ENCODE measurements at regions not wholly inside any gene's neighbourhood (a gene's known extent, or its start where the extent isn't known, plus 50 kb on each side); places are given as distances from the start of the nearest gene placed in this dataset.

DNA sequence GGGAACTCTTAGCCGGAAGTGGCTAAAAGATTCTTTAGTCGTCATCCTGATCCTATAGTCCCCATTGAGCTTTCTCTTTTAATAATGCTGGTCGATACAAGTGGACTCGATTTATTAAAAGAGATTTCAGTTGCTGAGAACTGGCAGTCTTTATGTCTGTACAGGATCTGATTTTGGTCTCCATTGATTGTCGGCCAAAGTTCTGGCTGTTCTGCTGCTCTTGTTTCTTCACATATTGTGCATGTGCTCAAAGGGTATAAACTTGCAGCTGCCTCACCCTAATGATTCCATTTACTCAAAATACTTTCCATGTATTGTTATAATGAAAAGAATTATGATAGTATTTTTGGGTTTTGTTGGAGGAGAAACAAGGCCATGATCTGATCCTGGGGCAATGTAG is 100.7 kb upstream of the CTTNBP2 start:
- DNase-seq (ENCODE audit: low spot score) = no peak

DNA sequence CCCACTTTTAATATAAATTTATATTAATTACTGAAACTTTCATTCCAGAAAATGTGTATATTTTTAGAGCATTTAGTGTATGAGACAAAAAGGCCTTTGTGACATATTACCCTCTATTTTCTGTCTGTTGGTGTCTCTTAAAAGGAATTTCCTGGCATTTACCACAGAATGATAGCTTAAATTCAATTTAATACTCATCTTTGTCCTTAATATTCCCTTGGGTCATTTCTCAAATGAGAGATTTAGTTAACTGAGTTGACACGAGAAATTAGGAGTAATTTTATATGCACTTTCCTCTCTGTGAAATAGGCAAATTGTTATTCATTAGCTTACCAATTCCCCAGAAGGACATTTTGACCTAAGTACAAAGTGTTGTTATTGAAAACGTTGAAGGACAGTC is 101.7 kb upstream of the CTTNBP2 start:
- DNase-seq (ENCODE audit: low spot score) = no peak

DNA sequence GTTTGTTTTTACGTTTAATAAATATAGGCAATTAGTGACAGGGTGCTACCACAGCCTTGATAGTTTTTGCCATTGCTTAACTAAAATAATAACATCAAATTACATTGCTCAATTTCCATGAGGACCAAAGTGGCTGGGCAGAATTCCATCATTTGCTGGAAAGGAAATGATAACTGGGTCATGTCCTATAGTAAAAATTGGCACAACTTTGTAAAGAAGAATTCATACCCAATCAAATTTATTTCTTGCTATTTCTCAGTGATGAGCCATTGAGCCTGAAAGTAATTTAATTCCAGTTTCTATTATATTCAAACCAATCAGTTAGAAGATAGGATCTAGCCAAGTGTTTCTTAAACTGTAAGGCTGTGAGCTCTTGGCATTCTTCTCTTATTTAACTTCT is 102.2 kb upstream of the CTTNBP2 start:
- DNase-seq (ENCODE audit: low spot score) = no peak

DNA sequence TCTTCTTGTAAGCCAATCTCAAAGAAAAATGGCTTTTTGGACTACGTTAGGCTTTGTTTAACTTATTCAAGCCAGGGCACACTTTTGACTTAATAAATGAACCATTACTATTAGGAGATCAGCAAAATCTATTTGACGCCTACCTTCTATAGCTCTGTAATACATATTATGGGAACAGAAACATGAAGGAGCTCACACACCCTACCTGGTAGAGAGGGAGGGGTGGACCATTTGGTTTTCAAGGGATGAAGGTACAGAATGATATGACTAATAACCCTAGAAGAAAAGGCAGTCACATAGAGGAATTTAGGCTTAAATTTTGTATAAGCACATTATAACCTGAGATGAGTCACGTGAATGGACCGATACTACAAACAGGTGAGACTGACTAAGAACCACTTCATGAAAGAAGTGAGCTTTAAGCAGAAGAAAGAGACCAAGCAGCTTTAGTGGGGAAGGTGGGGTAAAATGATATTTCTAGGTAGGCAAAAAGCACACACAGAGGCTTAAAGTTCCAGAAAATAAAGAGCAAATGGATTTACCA is 106.8 kb upstream of the CTTNBP2 start:
- no peak for DNase-seq (ENCODE audit: low spot score)

DNA sequence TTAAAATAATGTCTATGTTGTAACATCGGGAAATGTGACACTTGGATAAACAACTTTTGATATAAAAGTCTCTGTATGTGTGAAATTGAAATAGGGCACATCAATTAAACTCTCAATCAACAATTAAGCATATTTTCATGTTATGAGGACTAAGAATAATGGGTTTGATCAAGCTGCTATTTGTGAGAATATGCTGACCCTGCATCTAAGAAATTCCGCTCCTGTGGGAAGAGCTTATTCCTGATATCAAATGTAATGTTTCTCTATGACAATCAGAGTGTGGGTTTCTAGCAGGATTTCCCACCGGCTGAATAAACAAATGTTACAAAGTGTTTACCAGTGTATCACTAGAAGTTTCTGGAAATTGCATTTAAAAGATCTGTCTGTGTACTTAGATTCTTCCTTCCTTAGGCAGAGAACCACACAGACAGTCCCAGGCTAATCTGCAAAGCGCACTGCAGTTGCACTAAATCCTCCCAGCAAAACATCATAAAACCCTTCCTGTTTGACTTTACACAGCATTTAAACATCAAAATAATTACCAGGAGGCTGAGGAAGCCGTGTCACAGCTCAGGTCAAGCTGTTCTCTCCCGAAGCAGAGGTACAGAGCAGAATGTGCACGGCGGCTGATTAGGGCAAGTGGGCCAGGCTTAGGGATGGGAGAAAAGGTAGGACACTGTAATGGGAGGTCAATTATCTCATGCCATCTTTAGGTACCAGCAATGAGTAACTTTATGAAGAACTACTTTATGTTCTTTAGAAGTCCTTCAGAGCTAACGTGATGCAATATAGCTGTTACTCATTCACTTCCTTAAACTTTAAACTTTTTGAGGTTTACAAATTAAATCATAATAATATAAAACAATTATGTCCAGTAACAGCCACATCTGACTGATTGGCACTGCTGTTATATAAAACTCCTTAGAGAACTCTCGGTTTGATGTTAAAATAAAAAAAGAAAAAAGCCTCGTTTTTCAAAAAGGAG is 109.1 kb upstream of the CTTNBP2 start:
- DNase-seq (ENCODE audit: low spot score) = no peak

DNA sequence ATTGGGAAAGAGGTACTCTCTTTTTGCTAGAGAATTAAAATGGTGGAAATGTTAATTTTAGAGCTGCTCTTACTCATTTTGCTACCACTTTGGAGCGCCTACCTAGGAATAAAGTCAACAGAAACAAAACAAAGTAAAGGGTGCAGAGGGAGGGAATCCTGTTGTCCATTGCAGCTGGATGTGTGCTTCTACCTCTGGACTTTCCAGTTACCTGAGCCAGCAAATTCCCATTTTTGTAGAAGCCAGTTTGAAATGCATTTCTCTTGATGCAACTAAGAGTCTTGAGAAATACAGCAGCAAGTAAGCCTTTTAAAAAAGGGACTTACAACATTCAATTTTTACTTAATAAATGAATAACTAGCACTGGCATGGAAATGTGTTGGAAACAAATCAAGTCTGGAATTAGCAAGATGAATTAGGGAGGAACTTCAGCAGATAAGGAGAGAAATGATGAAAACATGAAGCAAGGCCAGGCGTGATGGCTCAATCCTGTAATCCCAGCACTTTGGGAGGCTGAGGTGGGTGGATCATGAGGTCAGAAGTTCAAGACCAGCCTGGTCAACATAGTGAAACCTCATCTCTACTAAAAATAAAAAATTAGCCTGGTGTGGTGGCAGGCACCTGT is 113.5 kb upstream of the CTTNBP2 start:
- DNase-seq (ENCODE audit: low spot score) = no peak

DNA sequence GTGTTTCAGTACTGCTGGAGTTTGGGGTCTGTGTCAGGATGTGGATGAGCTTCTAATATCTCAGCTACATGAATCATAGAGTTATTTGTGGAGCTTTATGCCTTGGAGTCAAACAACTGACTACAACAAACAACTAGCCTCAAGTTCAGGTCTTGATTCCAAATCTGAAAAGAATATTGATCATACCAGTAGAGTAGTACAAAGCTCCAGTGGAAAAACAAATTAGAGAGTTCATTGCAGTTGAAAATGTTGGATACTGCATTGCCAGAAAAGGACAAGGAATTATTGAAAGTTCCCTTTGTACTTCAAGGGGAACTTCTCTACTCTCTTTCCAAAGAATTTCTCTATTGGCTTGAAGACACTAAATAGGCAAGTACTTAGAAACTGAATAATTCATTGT is 117.6 kb upstream of the CTTNBP2 start:
- no peak for DNase-seq (ENCODE audit: low spot score)

DNA sequence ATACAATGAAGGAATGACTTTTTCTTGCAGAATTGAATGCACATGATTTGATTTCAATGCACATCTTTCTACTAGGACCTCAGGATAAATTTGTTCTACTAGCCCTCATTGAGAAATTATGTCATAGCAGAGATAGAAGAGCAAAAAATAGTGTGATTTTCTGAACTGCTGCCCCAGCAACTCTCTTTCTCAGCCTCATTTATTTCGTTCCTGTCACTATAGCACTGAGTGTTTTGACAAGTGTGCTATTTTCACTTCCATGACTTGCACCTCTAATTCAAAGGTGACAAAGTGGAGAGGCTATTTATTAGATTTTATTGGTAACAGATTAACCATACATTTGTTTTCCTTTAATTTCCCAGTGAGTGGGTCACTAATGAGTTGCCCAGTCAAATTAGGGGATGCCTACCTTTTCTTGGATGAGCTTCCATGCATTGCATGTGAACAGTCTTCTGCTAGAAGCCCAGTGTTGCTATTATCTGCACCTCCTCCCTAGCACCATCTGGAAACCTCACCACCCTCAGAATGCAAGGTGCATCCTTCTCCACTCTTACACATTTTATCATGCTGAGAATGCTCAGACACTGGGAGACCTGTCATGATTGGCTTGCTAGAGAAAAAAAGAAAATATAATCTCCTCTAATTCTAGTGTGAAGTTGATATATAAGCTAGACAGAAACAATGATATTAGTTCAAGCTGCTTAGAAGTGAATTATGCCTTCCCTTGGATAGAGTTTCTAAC is 119.6 kb upstream of the CTTNBP2 start:
- DNase-seq (ENCODE audit: low spot score) = no peak

DNA sequence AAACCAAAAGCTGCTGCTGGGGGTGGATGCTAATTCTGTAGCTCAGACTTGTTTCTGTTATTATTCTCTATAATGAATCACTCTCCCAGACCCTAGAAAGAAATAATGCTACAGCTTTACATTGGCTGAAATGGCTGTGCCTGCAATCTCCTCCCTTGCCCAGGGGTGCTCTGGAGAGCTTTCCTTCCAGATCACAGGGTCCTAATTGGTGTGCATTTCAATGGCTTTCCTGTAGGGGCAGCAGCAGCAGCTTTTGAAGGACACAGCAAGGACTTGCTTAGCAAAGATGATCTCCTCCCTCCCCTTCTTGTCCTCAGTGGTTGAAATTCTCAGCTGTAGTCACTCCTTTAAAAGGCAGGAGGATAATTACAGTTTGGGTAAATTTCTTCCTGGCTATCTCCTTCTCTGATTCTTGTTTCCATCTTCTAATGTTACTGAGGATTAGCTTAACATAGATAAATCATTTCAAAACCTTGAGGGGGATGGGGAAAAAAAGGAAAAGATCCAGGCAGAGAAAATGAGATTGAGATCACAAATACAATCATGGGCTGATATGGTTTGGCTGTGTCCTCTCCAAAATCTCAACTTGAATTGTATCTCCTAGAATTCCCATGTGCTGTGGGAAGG is 120.2 kb upstream of the CTTNBP2 start:
- peak; percentile 46 for DNase-seq (ENCODE audit: low spot score)

DNA sequence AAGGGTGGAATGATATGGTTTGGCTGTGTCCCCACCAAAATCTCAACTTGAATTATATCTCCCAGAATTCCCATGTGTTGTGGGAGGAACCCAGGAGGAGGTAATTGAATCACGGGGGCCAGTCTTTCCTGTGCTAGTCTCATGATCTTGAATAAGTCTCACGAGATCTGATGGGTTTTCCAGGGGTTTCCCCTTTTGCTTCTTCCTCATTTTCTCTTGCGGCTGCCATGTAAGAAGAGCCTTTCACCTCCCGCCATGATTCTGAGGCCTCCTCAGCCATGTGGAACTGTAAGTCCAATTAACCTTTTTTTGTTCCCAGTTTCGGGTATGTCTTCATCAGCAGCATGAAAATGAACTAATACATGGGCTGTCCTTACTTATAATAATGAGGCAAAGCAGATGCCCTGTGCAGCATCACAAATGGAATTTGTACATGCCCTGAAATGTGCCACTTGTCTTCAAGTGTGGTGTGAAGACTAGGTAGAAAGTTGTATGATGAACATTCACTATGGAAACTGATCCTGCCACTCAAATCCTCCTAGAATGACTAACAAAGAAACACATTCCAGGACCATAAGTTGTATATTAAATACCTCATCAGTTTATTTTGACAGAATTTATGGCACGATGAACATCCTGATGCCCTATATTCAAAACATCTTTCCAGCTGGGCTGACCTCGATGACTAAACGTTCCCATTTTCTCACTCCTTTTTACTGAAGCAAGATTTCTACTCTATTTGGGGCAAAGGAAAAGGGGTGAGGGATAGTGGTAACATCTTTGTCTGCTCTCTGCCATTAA is 122.8 kb upstream of the CTTNBP2 start:
- no peak for DNase-seq (ENCODE audit: low spot score)

DNA sequence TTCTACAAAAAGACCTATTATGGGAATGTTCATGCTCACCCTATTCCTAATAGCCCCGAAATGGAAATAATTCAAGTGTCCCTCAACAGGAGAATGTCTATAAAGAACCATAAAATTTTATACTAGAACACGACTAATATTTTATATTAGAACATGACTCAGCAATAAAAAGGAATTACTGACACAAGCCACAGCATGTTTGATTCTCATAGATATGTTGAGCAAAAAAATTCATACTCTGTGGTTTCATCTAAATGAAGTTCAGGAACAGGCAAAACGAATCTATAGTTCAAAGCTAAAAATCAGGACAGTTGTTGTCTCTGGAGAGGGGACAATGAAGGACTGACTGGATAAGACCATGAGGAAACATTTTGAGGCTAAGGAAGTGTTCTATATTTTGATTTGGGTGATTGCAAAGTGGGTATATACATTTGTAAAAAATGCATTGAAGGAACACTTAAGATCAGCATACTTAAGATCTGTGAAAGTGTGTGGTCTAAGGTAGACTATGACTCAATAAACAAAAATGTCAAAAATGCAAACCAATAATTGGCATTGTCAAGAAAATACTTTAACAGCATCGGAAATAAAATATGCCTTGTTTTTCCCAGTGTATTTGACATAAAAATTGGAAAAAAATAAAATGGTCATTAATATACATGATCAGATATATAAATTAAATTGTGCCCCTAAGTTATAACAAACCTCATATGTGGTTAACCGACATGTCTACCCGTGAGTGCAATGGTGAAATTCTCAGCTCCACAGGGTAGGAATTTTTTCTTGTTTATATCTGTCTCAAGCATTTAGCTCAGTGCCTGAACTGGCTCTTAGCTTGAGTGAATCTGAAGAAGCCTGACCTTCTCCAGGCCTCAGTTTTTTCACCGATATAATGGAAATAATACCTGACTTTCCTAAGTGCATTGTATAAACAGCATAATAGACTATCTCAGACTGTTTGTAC is 124.9 kb upstream of the CTTNBP2 start:
- no peak for DNase-seq (ENCODE audit: low spot score)

DNA sequence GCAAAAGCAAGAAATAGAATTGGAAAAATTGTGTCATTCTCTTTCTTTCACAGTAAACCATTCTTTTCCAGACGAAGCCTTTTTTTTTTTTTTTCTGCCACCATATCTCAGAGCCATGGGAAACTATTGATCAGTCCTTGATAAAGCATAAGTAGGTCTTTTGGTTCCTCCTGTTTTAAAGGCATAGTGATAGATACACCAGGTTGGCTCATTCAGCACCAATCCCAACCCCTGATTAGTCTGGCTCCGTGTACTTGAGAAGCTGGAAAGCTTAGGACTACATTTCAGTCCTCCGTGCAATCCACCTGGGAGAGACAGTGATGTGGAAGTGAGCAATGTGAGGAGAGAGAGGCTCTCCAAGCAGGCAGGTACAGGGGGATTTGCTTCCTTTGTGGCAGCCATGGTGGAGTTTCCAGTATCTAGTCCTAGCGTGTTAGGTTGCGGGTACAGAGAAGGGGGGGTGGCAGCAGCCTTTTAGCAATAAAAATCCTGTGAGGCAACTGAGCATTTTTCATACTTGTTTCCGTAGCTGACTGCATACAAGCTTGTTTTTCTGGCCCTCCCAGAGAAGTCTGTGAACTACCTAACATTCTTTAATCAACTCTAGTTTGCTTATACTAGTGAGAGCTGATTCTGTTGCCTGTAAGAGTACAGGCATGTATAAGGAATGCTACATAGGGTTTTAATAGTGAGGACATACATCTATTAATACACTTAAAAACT is 127.4 kb upstream of the CTTNBP2 start:
- no peak for DNase-seq (ENCODE audit: low spot score)

DNA sequence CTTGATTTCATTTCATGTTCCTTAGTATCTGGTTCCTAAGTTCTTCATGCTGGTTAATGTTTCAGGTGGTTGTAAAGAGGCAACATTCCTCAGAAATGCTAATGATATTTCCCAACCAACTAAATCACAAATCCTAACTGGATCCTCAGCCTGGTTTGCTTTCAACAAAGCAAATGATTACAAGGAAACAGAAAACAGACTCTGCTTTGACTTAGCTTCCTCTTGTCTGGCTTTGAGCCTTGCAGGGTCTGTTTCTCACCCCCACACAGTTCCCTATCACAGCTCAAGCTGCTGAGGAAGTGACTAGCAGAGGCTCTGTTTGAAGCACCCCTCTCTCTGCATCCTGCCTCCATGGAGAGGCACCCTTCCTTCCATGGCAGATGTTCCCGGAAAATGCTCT is 130.2 kb upstream of the CTTNBP2 start:
- DNase-seq (ENCODE audit: low spot score) = peak; percentile 11

DNA sequence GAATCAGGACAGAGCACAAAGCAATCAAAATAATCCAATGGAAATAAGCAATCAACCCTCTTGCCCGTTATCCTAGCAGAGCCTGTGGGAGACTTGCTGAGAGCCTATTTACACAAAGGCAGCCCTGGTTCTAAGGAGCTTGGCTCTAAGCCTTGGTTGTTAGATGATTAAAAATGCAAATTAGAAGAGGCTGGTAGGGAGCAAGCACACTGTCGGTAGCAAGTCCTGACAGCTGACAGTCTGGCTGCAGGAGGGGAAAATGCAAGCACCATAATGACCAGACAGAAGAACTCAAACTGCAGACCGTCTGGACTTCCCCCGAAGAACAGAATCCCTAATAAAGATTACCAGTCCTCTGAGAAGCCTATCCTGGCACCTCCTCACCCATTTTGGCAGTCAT is 131.8 kb upstream of the CTTNBP2 start:
- DNase-seq (ENCODE audit: low spot score) = peak; percentile 52

DNA sequence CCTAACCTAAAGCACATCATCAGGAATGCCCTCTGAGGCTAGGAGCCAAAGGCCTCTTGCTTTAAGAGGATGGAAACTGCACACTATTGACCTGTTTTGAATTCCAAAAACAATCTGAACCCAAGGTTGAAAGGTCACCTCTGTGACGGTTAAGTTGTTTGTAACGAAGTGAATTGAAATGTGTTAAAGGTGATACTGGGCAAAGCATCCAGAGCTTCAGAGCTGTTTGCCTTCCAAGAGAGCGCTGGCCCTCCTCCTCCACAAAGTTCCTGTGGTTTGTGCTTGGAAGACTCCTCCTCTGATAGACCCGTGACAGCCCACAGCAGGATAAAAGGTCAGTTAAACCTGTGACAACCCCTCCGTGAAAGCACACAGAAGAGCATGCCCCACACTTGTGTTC is 133.7 kb upstream of the CTTNBP2 start:
- DNase-seq (ENCODE audit: low spot score) = no peak

DNA sequence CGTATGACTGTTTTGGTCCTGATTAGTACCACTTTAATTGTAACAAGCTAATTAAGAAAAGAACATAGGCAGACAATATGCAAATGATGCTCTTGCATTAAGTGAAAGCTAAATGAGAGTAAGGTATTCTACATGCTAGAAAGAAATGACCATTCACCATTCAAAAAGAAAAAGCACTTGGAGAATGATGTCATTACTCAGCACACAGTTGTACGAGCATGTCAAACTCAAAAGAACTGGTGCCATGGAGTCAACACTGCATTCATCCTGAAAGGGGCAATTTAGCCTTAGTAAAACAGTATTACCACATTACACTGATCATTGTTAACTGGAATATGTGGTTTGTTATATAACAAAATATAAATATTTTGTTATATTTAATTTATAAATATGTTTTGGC is 136.2 kb upstream of the CTTNBP2 start:
- DNase-seq (ENCODE audit: low spot score) = no peak

DNA sequence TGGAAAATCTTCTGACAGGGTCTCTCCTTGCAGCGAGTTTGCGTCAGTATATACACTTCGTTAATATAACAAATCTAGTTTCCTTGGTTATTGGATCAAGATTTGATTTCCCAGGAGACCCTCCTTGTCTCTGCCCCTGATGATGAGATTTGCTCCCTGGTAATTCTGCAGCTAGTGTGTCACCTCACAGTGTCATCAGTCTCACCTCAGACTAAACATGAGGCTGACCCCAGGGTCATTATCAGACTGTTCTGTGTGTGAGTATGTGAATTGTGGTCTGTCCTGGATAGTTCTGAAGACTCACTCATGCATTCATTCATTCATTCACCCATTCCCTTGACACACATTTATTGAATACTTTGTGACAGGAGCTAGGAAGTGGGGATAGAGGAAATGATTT is 138.4 kb upstream of the CTTNBP2 start:
- DNase-seq (ENCODE audit: low spot score) = no peak

DNA sequence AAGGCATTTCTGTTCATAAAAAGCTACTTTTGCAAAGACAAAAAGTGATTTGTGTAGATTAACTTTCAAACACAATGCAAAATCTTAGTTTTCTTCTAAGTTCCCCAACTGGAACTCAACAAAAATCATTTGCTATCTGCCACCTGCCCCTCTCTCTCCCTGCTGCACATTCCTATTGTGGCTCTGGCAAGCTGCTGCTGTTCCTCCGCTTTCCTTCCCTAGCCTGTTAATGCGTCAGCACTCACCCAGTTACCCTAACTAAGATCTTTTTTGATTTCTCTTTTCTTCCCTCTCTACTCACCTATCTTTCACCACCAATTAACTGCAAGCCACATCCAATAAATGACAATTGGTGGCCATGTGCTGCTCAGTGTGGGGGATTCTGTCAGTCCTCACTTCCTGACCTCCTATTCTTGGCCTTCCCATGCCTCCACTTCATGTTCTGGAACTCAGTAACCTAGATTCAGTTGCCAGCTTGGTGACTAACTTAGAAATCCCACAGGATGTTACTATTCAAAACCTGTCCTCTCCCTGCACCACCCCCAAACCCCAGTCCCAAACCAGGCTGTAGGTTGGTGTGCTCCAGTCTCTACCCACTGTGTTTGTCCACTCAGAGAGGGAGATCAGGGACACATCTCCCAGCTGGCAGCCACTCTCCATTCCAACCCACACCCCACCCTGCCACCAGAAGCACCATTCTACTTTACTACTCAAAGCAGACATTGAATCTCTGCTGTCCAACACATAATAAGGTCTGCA is 140.2 kb upstream of the CTTNBP2 start:
- DNase-seq (ENCODE audit: low spot score) = no peak

DNA sequence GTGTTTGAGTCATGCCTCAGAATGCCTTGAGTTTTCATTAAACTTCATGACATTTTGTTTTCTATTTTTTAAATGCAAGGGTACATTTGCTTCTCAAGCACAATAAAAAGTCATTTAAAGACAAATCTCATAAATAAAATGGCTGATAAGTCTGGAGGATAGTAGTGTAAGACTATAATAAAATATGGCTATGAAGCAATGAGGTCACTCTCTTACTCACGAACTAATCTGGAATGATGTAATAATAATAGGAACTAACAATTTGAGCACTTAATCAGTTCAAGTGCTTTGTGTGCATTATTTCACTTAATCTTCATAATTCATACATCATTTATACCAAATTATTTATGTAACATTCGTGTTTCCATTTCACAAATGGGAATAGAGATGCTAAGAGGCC is 149.3 kb upstream of the CTTNBP2 start:
- no peak for DNase-seq (ENCODE audit: low spot score)
